Omental fat pad (tissue), 3 donors: ENCODE measurements at regions not wholly inside any gene's neighbourhood (a gene's known extent, or its start where the extent isn't known, plus 50 kb on each side); places are given as distances from the start of the nearest gene placed in this dataset.

Experiments
- ATAC-seq: fragments of 150-250 bp; one replicate; pipeline ENCODE4 v1.9.1; 2016; ENCODE audit warnings: mild to moderate bottlenecking, moderate library complexity; ENCODE audit not compliant: low FRiP score
- DNase-seq: peaks from one replicate; pipeline ENCODE4 v3.0.0-alpha.2; 2019; ENCODE audit warnings: low spot score
- CTCF ChIP-seq, 3 donors: fragments of 450-650 bp; IDR thresholded peaks; one replicate each; pipeline ENCODE4 v1.5.1; 2016 to 2017; ENCODE audit warnings: antibody characterized with exemption in 3 of 3, mild to moderate bottlenecking in 3 of 3, moderate library complexity in 2 of 3

DNA sequence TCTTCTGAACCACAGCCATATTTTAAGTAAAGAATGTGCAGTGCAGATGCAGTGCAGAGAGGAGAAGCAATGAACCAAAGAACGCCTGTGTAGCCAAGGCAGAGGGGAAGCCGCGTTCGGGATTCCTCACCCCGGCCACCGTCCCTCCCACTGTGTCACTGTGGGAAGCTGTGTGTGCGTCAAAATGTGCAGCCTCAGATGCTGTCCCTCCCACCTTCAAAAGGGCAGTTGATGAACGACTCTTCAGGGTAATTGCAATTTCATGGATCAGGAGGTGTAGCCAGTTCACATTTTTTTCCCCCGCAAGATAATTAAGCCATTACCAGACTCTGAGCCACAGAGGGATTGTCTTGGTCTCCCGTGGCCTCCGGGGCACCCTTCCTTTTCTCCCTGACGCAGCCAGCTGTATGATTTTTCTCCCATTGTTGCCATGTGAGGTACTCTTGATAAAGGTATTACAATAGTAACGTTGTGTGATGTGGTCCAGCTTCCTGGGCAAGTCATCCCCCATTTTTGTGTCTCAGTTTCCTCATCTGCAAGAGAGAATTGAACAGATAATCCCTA lies 190.0 kb downstream of the FOXL1 start:
- DNase-seq (no peak), ATAC-seq (no peak)
- no peak for TF ChIP-seq CTCF (IDR thresholded peaks at IDR 0.05)

DNA sequence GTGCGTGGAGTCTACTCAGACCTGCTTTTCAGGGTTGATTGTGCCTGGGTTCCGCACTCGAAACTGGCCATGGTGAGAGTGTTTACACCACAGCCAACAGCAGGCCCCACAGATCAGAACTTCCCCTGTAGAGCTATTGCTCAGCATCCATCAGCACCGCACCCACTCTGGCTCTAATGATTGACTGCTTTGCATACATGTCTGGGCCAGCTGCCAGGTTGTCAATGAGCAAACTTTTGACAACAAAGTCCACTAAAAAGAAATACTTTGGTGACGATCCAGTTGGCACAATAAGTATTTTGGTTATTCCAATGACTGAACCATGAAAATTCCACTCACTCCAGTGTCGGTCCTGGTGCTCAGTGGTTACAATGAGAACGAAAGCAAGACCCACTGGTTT lies 190.7 kb downstream of the FOXL1 start:
- TF ChIP-seq CTCF (IDR thresholded peaks at IDR 0.05) = no peak
- DNase-seq (no peak), ATAC-seq (no peak)

DNA sequence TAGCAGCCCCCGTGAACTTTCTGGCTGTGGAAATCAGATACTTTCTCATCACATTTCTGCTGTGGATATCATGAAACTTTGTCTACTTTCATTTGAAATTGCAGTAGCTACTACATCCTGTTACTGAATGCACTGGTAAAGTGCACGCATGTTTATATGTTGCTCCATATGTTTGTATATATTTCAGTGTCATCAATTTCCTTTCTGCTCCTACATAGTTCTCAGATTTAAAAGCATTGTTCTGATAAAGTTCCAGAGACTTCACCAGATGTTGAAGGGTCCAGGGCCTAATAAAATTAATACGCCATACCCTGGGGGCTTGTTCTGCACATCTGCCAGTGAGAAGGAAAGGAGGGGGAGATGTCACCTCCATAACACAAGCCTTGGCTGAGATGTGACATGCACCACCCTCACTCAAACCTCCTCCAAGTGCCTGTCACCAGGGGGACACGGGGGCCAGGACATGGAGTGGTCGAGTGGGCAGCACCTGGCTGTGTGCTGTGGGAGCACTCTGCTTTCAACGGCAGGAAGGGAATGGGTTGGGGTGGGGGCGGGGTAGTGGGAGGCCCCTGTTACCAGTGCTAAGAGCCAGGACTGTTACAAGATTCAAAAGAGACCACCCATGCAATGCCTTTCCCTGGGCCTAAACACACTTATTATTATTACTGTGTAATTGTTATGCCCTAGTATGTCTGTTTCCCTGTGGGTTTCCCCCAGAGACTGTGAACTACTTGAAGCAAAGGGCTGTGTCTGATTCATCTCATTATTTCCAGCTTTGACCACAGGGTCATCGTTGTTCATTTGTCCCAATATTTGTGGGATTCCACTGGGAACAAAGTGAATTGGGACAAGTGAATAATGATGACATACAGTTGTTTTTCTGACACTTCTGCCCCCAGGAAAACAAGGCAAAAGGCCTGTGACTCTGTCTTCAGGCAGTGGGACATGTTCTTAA lies 193.4 kb downstream of the FOXL1 start:
- ATAC-seq (no peak), DNase-seq (no peak)
- TF ChIP-seq CTCF (IDR thresholded peaks at IDR 0.05) = no peak

GRCh38 chr16:86772671-86773353 lies 194.5 kb downstream of the FOXL1 start:
- peak; percentile 50 for ATAC-seq
- DNase-seq = no peak
- TF ChIP-seq CTCF (IDR thresholded peaks at IDR 0.05) = no peak

GRCh38 chr16:86773354-86773715 lies 195.0 kb downstream of the FOXL1 start:
- DNase-seq (no peak), ATAC-seq (no peak)

GRCh38 chr16:86774931-86775330 lies 196.6 kb downstream of the FOXL1 start:
- DNase-seq (no peak), ATAC-seq (no peak)
- TF ChIP-seq CTCF (IDR thresholded peaks at IDR 0.05) = no peak

More at GRCh38 chr16:86773354-86773715, 195.0 kb downstream of the FOXL1 start:
- TF ChIP-seq CTCF (IDR thresholded peaks at IDR 0.05) = no peak
